Hypothalamus (tissue), 51 donors: ENCODE measurements at regions not wholly inside any gene's neighbourhood (a gene's known extent, or its start where the extent isn't known, plus 50 kb on each side); places are given as distances from the start of the nearest gene placed in this dataset.

Experiments used
- DNase-seq, 51 donors: peaks; one replicate each; lab custom pipeline; 2025; lab: John Stamatoyannopoulos, UW

DNA sequence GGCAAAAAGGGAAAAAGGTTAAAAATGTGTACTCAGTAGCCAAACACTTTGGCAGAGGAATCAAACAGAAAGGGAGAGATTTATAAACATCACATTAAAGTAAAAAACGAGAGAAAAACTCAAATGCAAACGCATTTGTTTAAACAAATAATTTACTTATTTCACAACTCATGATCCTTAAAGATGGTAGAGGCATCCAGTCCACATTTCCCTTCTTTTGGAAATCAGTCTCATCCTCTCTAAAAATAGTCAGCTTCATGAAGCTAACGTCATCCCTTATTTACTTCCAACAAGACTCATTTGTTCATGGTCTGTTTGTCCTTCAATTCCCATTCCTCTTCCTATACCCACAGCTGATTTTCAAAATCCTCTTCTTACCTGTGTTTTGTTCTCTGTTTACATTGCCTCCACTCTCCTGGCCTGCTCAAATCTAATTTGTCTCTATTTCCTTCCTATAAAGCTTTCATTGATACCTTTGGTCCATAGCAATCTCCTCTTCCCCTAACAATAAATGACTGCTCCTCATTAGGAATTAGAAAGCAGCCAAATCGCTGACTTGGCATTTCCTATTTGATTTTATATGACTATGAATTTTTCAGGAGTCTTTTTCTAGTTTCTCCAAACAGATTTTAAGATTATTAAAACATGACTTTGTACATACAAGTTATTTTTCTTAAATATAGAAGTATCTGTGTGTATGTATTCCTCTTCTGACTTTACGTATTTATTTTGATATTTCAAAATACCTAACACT, 805.3 kb downstream of the TLE1 start:
- no peak for DNase-seq

DNA sequence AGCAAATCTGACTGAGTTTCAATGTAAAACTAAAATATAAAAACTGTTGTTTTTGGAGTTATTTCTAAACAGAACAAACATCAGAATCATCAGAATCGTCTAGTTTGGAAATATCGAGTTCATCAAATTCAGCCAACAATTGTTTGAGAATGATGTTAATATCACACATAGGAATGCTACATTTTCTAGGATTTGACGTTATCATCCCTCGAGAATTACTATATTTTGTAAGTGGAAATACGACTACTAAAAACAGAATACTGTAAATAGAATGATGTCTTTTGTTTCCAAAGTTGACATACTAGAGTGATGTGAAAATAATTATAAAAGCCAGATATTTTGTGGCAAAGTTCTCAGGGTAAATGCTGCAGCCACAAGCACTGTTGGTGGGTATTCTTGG, 805.9 kb downstream of the TLE1 start:
- no peak for DNase-seq

DNA sequence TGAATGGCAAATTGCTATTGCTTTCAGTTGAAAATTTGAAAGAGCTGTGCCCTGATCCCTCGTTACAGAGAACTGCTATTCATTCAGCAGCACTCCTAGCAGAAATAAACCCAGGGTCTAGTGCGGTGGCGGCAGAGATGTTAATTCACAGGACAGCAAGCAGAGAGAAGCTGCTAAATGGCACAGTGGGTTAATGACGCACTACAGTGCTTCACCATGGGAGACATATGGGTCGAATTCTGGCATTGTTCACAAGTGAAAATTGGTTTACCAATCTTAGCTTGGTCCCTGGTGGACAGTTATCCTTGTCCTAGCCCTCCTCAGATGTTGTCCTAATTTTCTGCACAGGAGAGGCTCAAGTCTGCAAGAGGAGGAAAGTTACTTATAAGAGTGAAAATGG, 807.4 kb downstream of the TLE1 start:
- no peak for DNase-seq

DNA sequence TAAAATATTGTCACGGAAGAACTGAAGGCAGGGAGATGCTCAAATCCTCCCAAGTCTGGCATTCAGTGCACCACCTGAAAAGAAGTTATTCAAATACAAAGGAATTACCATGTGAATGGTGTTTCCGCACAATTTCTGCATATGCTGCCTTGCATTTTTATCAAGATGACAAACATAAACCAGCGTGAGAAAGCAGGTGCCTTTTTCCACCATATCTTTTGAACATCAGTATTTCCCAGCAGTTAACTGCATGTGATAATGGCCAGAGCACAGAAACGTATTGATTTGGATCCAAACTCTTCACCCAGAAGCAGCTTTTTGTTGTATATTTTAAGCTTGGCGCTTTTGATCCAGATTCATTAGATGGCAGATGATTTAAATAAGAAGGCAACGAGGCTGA, 808.0 kb downstream of the TLE1 start:
- DNase-seq = no peak

DNA sequence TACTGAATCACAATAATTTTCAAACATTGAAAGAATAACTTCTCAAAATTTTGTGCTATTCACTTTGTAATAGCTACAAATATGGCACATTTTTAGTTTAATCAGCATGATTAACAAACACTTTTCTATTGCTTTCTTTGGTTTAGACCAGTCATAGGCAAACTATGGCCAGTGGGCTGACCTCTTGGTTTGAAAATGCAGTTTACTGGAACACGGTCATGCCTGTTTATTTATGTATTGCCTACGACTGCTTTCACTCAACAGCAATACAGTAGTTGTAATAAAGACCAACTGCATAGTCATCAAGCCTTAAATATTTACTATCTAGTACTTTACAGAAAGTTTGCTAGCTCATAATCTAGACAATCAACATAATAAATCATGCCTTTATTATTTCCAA, 810.8 kb downstream of the TLE1 start:
- no peak for DNase-seq

DNA sequence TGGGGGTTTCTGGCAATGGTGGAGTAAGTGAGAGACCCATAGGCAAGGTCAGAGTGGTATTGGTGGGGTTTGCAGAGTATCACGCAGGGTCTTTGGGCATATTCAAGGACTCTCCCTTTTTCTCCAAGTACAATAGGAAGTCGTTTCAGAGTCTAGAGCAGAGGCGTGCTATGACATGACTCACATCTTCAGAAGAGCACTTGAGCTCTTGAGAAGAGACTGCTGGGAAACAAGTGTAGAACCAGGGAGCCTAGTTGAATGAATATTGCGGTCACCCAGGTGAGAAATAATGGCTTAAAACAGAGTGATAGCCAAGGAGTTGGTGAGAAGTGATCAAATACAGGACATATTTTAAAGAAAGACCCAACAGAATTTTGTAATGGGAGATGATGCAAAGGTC, 813.4 kb downstream of the TLE1 start:
- no peak for DNase-seq

DNA sequence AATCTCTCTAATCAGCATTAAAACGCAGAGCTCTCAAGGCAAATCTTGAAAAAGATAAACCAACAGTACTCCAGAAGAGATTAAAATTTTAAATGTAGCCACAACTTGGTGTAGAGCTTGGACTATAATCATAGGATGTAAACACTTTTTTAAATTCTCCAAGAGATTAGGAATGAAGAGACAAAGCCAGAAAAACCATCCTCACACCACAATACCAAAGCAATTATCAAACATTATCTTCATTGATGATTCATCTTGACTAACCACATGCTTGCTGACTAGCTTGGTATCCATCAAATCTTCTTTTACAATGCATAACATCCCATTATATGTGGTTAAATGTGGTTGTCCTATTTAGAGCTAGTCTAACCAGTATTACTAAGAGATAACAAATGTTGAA, 815.1 kb downstream of the TLE1 start:
- no peak for DNase-seq

DNA sequence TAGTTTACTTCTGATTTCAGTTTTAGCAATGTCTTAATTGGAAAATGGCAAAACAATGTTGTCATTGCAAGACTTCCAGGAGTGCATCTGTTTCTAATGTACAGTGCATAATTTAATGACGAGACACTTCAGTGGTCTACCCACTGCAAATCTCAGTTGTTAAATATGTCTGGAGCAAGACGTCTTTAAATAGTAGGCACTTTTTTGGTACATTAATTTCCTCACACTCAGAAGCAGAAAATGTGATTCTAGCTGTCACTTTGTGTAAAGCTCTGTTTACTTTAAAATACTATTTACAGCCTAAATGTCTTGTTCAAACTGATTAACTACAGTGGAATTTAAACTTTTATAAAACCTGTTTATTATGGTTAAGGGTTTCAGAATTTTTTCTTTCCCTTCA, 815.5 kb downstream of the TLE1 start:
- no peak for DNase-seq

DNA sequence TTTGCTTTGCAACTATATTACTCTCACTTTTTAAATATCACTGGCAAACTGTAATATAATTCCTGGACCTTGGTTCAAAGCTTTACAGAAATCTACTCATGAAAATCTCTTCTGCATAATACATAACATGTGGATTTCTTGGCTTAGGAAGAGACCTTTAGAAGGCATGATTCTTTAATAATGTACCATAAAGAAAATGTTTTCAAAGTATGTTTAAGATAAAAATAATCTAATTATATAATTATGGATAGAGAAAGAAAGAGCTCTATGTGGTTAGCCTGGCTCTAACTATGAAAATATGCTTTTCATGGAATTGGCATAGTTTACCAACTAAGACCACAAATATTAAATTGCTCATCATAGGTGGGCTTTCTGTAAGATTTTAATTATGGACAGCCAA, 817.8 kb downstream of the TLE1 start:
- no peak for DNase-seq

DNA sequence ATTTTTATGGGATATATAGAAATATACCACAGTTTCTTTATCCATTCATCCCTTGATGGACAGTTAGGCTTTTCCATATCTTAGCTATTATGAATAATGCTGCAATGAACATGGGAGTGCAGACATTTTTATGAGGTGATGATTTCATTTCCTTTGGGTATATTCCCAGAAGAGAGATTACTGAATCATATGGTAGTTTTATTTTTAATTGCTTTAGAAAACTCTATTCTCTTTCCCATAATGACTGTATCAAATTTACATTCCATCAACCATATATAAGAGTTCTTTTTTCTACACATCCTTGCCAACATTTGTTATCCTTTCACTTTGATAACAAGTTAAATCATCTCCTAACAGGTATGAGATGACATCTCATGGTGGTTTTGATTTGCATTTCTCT, 821.6 kb downstream of the TLE1 start:
- DNase-seq = no peak

DNA sequence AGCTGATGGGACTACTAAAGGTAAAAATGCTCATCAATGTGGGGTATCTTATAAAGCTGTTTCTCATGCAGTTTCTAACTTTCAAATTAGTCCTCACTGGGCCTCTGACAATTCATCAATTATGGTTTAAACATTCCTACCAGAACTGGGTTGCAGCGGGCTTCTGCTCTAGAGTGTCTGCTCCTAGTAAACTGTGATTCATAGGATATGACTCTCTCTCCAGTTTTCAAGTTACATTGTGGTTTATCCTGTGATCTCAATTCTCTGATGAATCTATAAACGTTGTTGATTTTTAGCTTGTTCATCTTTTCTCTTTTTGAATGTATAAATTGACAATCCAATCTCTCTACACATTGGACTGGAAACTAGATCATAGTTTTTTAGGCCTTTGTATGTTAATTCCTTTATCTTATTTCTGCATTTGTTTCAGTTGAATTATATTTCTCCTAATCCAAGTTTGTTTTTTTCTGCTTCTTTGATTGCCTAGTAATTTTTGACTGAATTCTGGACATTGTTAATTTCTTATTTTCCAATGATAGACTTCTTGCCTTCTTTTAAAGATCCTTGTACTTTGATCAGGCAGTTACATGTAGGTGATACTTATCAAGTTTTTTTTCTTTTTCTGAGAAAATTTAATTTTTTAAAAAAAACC, 822.6 kb downstream of the TLE1 start:
- no peak for DNase-seq

DNA sequence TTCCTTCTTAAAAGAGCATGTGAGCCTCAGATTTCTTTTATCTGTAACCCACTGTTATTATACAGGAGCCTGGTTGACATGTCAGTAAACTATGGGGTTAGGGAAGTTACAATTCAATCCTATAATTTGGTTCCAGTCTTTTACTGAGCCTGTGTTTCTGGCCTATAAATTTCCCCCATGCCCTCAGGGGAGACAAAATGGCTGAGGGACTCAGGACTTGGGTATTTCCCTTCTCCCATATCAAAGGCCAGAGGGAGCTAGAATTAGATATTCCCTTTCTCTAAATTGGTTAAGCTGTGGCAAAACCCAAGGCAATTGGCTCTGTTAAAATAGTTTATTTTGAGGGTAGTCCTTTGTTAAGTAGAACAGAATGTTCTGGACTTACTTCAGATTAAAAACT, 823.2 kb downstream of the TLE1 start:
- DNase-seq = no peak

DNA sequence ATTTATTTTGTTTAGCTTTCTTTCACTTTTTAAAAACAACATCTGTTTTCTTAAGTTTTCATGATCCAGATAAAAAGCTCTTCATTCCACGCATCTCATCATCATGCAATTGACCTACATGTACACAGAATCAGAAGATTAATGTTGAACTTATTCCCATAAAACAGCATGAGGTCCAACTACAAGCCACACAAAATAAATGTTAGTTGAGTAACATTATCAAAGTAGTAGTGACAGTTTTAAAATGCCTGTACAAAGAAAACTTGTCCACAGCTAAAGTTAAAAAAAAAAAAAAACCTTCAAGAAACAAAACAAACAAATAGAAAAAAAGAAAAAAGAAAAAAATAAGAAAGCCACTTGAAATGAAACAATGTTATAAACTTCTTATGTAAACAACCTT, 846.3 kb downstream of the TLE1 start:
- DNase-seq = no peak

DNA sequence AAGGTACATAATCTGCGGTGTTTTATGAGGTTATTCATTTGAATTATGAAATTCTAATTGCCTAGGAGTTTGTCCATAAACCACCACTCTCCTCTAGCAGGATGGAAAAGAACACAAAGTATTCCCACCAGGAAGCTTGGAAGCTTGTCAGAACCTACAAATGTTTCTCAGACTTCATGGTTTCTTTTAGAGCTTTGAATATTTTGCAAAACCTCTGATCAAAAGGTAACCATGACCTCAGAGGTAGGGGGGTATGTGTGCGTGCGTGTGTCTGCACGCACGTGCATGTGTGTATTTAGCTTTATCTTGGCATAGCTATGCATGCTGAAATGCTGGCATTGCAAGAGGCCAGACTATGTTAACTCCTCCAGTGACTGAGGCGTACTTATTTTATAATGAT, 847.0 kb downstream of the TLE1 start:
- DNase-seq = no peak

DNA sequence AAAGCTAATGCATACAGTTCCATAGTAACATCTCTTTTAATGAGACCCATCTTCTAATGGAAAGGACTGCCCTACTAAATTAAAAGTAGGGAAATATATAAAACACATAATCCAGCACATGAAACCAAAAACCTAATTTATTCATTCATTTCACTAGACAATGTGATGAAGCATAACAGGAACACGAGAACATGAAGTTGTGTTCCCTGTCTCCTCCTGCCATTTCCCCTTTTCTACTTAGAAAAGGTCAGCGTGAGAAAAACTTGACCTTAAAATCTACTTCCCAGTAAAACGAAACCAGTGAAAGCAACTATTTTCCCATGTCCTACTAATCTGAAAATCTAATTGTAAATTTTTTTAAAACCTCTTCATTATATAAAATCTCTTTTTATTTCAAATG, 847.5 kb downstream of the TLE1 start:
- DNase-seq = no peak

DNA sequence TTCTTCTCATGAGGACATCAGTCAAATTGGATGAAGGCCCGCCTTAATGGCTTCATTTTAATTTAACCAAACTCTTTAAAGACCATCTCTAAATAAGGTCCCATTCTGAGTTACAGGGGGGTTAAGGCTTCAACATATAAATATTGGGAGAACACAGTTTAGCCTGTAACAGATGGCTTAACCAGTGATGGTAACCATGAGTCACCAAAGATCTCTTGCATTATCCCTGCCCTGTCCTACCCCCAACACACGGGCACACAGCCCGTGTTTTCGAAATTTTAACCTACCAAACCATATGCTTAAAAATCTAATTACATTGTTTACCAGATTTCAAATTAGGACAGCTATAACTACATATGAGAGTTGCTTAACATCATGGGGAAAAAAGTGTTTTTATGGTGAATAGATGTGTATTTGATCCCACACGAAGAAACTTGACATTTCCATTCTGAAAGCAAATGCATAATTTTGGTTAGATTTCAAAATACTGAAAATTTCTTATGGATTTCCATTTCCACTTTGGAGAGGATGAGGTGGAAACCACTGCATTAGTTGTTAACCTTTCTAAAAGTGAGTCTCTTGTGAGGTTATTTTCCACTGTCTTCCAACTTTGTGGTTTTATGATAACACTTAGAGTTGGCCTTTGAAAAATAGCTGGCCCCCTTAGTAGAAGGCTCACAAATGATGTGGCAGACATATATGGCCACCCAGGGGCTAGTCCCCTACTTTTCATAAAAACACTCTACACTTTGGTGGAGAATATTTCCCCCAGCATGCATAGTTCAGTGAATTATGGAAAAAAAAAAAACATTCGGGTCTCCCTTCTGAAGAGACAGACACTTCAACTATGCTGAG, 849.3 kb downstream of the TLE1 start:
- no peak for DNase-seq

DNA sequence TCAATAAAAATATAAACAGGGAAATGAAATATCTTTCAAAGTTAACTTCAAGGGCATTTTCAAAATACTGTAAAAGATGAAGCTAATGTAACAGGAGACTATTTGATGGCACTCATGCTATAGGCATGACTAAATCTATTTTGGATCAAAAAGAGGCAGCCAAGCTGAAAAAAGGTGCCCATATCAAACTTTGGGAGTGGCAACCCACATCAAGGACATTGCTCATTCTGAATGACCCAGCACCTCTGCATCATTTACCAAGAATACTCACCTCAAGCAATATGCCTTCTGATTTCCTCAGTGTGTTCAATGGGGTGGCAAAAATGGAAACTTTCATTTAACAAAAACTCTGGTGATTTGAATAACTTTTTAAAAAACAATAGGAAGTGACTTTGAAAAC, 853.3 kb downstream of the TLE1 start:
- DNase-seq = no peak

DNA sequence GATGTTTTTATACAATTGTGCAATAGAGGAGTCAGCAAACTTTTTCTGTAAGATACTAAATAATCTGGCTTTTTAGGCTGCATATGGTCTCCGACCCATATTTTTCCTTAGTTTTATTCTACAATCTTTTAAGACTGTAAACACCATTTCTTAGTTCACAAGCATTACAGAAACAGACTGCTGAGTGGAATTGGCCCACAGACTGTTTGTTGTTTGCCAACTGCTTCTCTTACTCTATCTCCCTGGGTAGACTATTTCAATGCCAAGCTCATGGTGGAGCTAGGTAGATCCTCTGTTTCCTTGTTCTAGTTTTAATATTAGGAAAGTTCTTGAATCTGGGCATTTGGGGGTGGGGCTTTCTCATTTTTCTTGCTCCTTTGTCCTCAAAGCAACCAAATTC, 857.6 kb downstream of the TLE1 start:
- DNase-seq = no peak

DNA sequence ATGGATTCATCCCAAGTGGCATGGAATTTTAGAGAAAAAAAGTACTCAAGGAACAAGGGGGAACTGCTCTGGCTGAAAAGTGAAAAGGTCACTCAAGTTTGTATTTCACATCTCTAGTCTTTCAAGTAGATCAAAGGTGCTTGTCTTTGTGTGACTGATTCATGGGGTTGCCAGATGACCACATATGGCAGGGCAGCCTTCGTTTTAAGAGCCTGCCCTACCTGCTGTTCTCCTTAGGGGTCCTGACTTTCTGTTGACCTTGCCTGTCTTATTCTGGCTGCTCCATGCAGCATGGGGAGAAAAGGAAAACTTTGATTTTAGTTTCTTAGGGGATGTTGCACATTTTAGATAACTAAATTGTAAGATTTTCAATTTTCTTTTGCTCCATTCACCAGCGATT, 877.7 kb downstream of the TLE1 start:
- no peak for DNase-seq

DNA sequence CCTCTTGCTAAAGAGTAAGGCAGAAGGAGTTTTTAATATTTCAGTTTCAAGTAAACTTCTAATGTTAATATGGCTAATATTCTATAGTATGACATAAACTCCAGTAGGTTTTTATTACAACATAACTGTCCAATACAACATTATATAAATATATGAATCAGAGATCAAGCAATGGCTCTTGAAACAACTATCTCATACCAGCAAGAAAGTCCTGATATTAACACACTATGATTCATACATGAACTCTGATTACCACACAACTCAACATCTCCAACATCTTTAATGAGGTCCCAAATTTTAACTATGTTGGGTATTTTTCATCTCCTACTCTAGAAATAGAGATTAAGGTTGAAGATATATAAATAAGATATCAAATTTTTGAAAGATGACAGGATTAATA, 878.3 kb downstream of the TLE1 start:
- DNase-seq = no peak

DNA sequence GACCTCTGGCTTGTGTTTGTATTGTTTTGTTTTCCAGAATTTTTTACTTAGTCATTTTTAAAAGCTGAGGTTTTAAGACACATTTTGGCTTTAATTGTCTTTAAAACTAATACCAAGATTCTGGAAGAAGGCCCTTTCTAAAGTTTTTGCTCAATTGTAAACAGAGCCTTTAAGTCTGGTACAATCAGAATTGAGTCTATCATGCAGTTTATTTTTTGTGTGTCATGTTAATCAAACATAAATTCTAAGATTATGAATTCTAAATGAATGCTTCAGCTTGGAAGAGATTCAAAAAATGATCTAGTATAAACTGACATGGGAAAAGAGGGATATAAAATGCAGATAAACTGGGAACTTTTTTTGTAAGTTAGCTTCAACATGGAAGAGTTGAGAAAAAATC, 882.7 kb downstream of the TLE1 start:
- DNase-seq = no peak

DNA sequence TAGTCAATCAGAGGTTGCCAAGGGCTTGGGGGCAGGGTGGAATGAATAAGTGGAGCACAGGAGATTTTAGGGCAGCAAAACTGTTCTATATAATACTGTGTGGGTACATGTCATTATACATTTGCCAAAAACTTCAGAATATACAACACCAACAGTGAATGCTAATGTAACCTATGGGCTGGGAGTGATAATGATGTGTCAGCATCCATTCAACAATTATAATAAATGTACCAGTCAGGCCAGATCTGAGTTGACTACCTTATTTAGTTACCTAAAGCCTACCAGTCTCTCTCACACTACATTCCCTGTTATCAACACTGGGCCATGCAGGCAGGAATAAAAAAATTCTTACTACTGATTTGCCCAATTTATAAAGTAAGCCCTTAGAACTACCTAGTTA, 884.5 kb downstream of the TLE1 start:
- no peak for DNase-seq
